ENCODE measurements at regions not wholly inside any gene's neighbourhood (a gene's known extent, or its start where the extent isn't known, plus 50 kb on each side); places are given as distances from the start of the nearest gene placed in this dataset.
"Not testable (repeated sequence)": the region's sequence is repeated elsewhere in the genome, so short reads cannot be mapped to it uniquely, and the experiment has no call there.

- TF ChIP-seq ZSCAN5A (CRISPR knock-in tag; IDR thresholded peaks at IDR 0.05; ENCODE audit: borderline replicate concordance); ZNF10 (CRISPR knock-in tag; IDR thresholded peaks at IDR 0.05; ENCODE audit: borderline replicate concordance, low read depth); SMC3 (IDR thresholded peaks at IDR 0.05; ENCODE audit: low read length); CTCF (CRISPR knock-in tag; IDR thresholded peaks at IDR 0.05); HBP1 (CRISPR knock-in tag; IDR thresholded peaks at IDR 0.05; ENCODE audit: low read depth); ZNF224 (CRISPR knock-in tag; IDR thresholded peaks at IDR 0.05); PBX2 (CRISPR knock-in tag; IDR thresholded peaks at IDR 0.05); E2F5 (CRISPR knock-in tag; conservative IDR thresholded peaks at IDR 0.05); ZNF432 (CRISPR knock-in tag; IDR thresholded peaks at IDR 0.05; ENCODE audit: borderline replicate concordance); EHMT2 (IDR thresholded peaks at IDR 0.05; ENCODE audit: borderline replicate concordance, low read depth, low read length); ZFP36 (IDR thresholded peaks at IDR 0.05; ENCODE audit: borderline replicate concordance, low read depth, low read length, partially characterized antibody); CEBPB (IDR thresholded peaks at IDR 0.05; ENCODE audit: borderline replicate concordance, low read depth, low read length): not testable (repeated sequence)
Measured at GRCh38 chr3:10736444-10736843, 79.6 kb upstream of the SLC6A11 start.

Data from HepG2 (cell line).